Aorta (tissue), 5 donors: ENCODE measurements at regions not wholly inside any gene's neighbourhood (a gene's known extent, or its start where the extent isn't known, plus 50 kb on each side); places are given as distances from the start of the nearest gene placed in this dataset.

Source experiments
- ATAC-seq: fragments of 200-7000 bp; cut with Tn5 transposase; one replicate; pipeline ENCODE4 v1.9.1; 2022; ENCODE audit warnings: moderate library complexity; ENCODE audit not compliant: low FRiP score
- DNase-seq, 2 donors: peaks; one replicate each; pipeline ENCODE4 v3.0.0-alpha.2; 2020
- H3K27ac ChIP-seq, 2 donors: one replicate each; pipeline ENCODE4 v1.5.1; 2013; ENCODE audit warnings: low read length in 2 of 2, mild to moderate bottlenecking in 2 of 2, moderate library complexity in 2 of 2, control low read depth in 1 of 2, inconsistent platforms in 1 of 2, low read depth in 1 of 2
- H3K27me3 ChIP-seq, 2 donors: one replicate each; pipeline ENCODE4 v1.6.1; 2013; ENCODE audit warnings: control low read depth in 1 of 2, low read length in 1 of 2, mild to moderate bottlenecking in 1 of 2, moderate library complexity in 1 of 2; ENCODE audit not compliant: insufficient read depth in 2 of 2, control insufficient read depth in 1 of 2
- H3K36me3 ChIP-seq, 2 donors: one replicate each; pipeline ENCODE4 v1.6.1; 2013; ENCODE audit warnings: control low read depth in 1 of 2, low read length in 1 of 2, mild to moderate bottlenecking in 1 of 2; ENCODE audit not compliant: insufficient read depth in 2 of 2, control insufficient read depth in 1 of 2
- H3K4me1 ChIP-seq, 2 donors: one replicate each; pipeline ENCODE4 v1.6.1; 2013; ENCODE audit warnings: low read length in 2 of 2, control low read depth in 1 of 2, mild to moderate bottlenecking in 1 of 2, moderate library complexity in 1 of 2; ENCODE audit not compliant: insufficient read depth in 2 of 2, control insufficient read depth in 1 of 2
- H3K4me3 ChIP-seq, 2 donors: one replicate each; pipeline ENCODE4 v1.5.1; 2013; ENCODE audit warnings: low read length in 2 of 2, control low read depth in 1 of 2, mild to moderate bottlenecking in 1 of 2
- H3K9me3 ChIP-seq: one replicate; pipeline ENCODE4 v1.6.1; 2013; ENCODE audit warnings: mild to moderate bottlenecking, low read length; ENCODE audit not compliant: control insufficient read depth
- WGBS, 2 donors: extraction: QIAGEN DNeasy Blood & Tissue Kit; methylation state at CpG; one replicate each; pipeline ENCODE4 v1.1.7; 2013; 5-methylcytosine and 5-hydroxymethylcytosine counted together
- intact Hi-C, 2 donors: fragments of 100-400 bp; cut with DNase I; formaldehyde crosslinking; loops; one replicate each; pipeline versions ENCODE4 v1.14.2 to v1.15.0; 2022
- donor health status: healthy with polysubstance abuse.
- donor health status: Bipolar disorder and iron deficiency.
- donor health status: DM: no; HTN: no; CAD: no.
- donor health status: DM: no; HTN: no; CAD: no.
- donor health status: DM: yes; HTN: yes; CAD: no.

GRCh38 chrX:139200346-139200745, 330.2 kb upstream of the F9 start:
- no peak overlapping the region for H3K4me3 ChIP-seq
- no peaks in the 10 kb centered on the region for H3K4me1 ChIP-seq
- DNase-seq (no peak), ATAC-seq (no peak)
- H3K27me3 ChIP-seq: no peaks in the 10 kb centered on the region
- H3K27ac ChIP-seq: no peak overlapping the region
- intact Hi-C loops: no loop called here
- no peaks in the 10 kb centered on the region for H3K36me3 ChIP-seq
- H3K9me3 ChIP-seq: no peaks in the 10 kb centered on the region
- 48 to 72% methylated on average over 2 of the region's 2 CpGs for WGBS, 2 donors

GRCh38 chrX:139199933-139200332, 330.6 kb upstream of the F9 start:
- H3K27ac ChIP-seq: no peak overlapping the region
- H3K4me3 ChIP-seq: no peak overlapping the region
- no peaks in the 10 kb centered on the region for H3K27me3 ChIP-seq
- 76 to 97% methylated on average over 2 of the region's 2 CpGs for WGBS, 2 donors
- no peaks in the 10 kb centered on the region for H3K4me1 ChIP-seq
- no peak for ATAC-seq
- intact Hi-C loops: no loop called here
- H3K9me3 ChIP-seq: no peaks in the 10 kb centered on the region
- H3K36me3 ChIP-seq: no peaks in the 10 kb centered on the region
- no peak for DNase-seq

- intact Hi-C loops: no loop called here
- H3K36me3 ChIP-seq: no peaks in the 10 kb centered on the region
- ATAC-seq: no peak
Observed at GRCh38 chrX:139198936-139199335, 331.6 kb upstream of the F9 start.

GRCh38 chrX:139196890-139197289, 333.6 kb upstream of the F9 start:
- Histone ChIP-seq H3K36me3 (no peaks in the 10 kb centered on the region), H3K9me3 (no peaks in the 10 kb centered on the region), H3K4me1 (no peaks in the 10 kb centered on the region), H3K27me3 (no peaks in the 10 kb centered on the region), H3K27ac (no peak overlapping the region), H3K4me3 (no peak overlapping the region)
- ATAC-seq (no peak), DNase-seq (no peak)
- WGBS, 2 donors: 61 to 87% methylated on average over 3 of the region's 3 CpGs
- intact Hi-C loops: no loop called here

More at GRCh38 chrX:139198936-139199335, 331.6 kb upstream of the F9 start:
- Histone ChIP-seq H3K27ac (no peak overlapping the region), H3K27me3 (no peaks in the 10 kb centered on the region), H3K9me3 (no peaks in the 10 kb centered on the region), H3K4me3 (no peak overlapping the region), H3K4me1 (no peaks in the 10 kb centered on the region)
- no peak for DNase-seq

GRCh38 chrX:139194571-139195280, 335.8 kb upstream of the F9 start:
- H3K36me3 ChIP-seq: no peaks in the 10 kb centered on the region
- no peaks in the 10 kb centered on the region for H3K9me3 ChIP-seq
- intact Hi-C loops: no loop called here
- H3K4me1 ChIP-seq: no peaks in the 10 kb centered on the region
- WGBS, 2 donors: 2 to 25% methylated on average over 44 to 50 of the region's 50 CpGs
- H3K27ac ChIP-seq: no peak overlapping the region
- DNase-seq: peak in 1 of 2 donors; percentile 75
- H3K27me3 ChIP-seq: no peaks in the 10 kb centered on the region
- ATAC-seq: peak; percentile 59
- H3K4me3 ChIP-seq: peak overlapping the region; percentile 0 to 49

GRCh38 chrX:139192386-139192961, 338.1 kb upstream of the F9 start:
- Histone ChIP-seq H3K9me3 (no peaks in the 10 kb centered on the region), H3K4me3 (no peak overlapping the region), H3K27ac (no peak overlapping the region), H3K27me3 (no peaks in the 10 kb centered on the region), H3K4me1 (no peaks in the 10 kb centered on the region), H3K36me3 (no peaks in the 10 kb centered on the region)
- WGBS, 2 donors: 47 to 75% methylated on average over 6 of the region's 6 CpGs
- DNase-seq: no peak
- ATAC-seq: no peak
- intact Hi-C loops: no loop called here

GRCh38 chrX:139191746-139192385, 338.7 kb upstream of the F9 start:
- Histone ChIP-seq H3K4me3 (no peak overlapping the region), H3K36me3 (no peaks in the 10 kb centered on the region), H3K9me3 (no peaks in the 10 kb centered on the region), H3K27me3 (no peaks in the 10 kb centered on the region), H3K4me1 (no peaks in the 10 kb centered on the region), H3K27ac (no peak overlapping the region)
- ATAC-seq (no peak), DNase-seq (no peak)
- 61 to 79% methylated on average over 6 of the region's 6 CpGs for WGBS, 2 donors
- intact Hi-C loops: no loop called here

GRCh38 chrX:139191286-139191685, 339.3 kb upstream of the F9 start:
- no peak overlapping the region for H3K27ac ChIP-seq
- H3K4me3 ChIP-seq: no peak overlapping the region
- H3K9me3 ChIP-seq: no peaks in the 10 kb centered on the region
- H3K36me3 ChIP-seq: no peaks in the 10 kb centered on the region
- 62 to 77% methylated on average over 2 of the region's 2 CpGs for WGBS, 2 donors
- ATAC-seq: no peak
- H3K4me1 ChIP-seq: no peaks in the 10 kb centered on the region
- DNase-seq: no peak
- no peaks in the 10 kb centered on the region for H3K27me3 ChIP-seq
- intact Hi-C loops: no loop called here

GRCh38 chrX:139187738-139188137, 342.8 kb upstream of the F9 start:
- no peaks in the 10 kb centered on the region for H3K27me3 ChIP-seq
- 83 to 92% methylated on average over 4 of the region's 4 CpGs for WGBS, 2 donors
- H3K4me3 ChIP-seq: no peak overlapping the region
- ATAC-seq (no peak), DNase-seq (no peak)
- no peaks in the 10 kb centered on the region for H3K36me3 ChIP-seq
- intact Hi-C loops: no loop called here
- no peaks in the 10 kb centered on the region for H3K4me1 ChIP-seq
- H3K27ac ChIP-seq: no peak overlapping the region
- H3K9me3 ChIP-seq: no peaks in the 10 kb centered on the region
